ENCODE measurements at regions not wholly inside any gene's neighbourhood (a gene's known extent, or its start where the extent isn't known, plus 50 kb on each side); places are given as distances from the start of the nearest gene placed in this dataset.

DNA sequence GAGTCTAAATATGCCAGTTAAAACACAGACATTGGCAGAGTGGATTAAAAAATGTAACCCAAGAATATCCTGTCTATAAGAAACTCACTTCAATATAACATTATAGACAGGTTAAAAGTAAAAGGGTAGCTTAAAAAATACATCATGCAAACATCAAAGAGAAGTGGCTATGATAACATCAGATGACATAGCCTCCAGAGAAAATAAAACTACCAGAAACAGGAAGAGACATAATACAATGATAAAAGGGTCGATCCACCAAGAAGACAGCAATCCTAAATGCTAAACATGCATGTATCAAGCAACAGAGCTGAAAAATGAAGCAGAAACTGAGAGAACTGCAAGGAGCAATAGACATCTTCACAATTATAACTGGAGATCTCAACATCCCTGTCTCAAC lies 190.2 kb upstream of the NR5A2 start:
- TF ChIP-seq, protein P1, sequence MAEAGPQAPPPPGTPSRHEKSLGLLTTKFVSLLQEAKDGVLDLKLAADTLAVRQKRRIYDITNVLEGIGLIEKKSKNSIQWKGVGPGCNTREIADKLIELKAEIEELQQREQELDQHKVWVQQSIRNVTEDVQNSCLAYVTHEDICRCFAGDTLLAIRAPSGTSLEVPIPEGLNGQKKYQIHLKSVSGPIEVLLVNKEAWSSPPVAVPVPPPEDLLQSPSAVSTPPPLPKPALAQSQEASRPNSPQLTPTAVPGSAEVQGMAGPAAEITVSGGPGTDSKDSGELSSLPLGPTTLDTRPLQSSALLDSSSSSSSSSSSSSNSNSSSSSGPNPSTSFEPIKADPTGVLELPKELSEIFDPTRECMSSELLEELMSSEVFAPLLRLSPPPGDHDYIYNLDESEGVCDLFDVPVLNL (IDR thresholded peaks at IDR 0.05; ENCODE audit: low read depth, low read length), result no peak
- TF ChIP-seq, protein P2, sequence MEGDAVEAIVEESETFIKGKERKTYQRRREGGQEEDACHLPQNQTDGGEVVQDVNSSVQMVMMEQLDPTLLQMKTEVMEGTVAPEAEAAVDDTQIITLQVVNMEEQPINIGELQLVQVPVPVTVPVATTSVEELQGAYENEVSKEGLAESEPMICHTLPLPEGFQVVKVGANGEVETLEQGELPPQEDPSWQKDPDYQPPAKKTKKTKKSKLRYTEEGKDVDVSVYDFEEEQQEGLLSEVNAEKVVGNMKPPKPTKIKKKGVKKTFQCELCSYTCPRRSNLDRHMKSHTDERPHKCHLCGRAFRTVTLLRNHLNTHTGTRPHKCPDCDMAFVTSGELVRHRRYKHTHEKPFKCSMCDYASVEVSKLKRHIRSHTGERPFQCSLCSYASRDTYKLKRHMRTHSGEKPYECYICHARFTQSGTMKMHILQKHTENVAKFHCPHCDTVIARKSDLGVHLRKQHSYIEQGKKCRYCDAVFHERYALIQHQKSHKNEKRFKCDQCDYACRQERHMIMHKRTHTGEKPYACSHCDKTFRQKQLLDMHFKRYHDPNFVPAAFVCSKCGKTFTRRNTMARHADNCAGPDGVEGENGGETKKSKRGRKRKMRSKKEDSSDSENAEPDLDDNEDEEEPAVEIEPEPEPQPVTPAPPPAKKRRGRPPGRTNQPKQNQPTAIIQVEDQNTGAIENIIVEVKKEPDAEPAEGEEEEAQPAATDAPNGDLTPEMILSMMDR (IDR thresholded peaks at IDR 0.05 in 2 of 3, conservative IDR thresholded peaks at IDR 0.05 in 1 of 3; ENCODE audit: control insufficient read depth in 2 of 3, extremely low read depth in 1 of 3, insufficient read depth in 1 of 3, low read depth in 3 of 3, low read length in 3 of 3), result no peak
- TF ChIP-seq SPI1 (IDR thresholded peaks at IDR 0.05; ENCODE audit: borderline replicate concordance, insufficient read depth, low read depth, low read length) (no peak), YY1 (IDR thresholded peaks at IDR 0.05; ENCODE audit: low read depth, low read length) (no peak)
- TF ChIP-seq, protein P3, sequence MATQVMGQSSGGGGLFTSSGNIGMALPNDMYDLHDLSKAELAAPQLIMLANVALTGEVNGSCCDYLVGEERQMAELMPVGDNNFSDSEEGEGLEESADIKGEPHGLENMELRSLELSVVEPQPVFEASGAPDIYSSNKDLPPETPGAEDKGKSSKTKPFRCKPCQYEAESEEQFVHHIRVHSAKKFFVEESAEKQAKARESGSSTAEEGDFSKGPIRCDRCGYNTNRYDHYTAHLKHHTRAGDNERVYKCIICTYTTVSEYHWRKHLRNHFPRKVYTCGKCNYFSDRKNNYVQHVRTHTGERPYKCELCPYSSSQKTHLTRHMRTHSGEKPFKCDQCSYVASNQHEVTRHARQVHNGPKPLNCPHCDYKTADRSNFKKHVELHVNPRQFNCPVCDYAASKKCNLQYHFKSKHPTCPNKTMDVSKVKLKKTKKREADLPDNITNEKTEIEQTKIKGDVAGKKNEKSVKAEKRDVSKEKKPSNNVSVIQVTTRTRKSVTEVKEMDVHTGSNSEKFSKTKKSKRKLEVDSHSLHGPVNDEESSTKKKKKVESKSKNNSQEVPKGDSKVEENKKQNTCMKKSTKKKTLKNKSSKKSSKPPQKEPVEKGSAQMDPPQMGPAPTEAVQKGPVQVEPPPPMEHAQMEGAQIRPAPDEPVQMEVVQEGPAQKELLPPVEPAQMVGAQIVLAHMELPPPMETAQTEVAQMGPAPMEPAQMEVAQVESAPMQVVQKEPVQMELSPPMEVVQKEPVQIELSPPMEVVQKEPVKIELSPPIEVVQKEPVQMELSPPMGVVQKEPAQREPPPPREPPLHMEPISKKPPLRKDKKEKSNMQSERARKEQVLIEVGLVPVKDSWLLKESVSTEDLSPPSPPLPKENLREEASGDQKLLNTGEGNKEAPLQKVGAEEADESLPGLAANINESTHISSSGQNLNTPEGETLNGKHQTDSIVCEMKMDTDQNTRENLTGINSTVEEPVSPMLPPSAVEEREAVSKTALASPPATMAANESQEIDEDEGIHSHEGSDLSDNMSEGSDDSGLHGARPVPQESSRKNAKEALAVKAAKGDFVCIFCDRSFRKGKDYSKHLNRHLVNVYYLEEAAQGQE (IDR thresholded peaks at IDR 0.05; ENCODE audit: low read depth, low read length), result no peak
